RWPE2 (cell line): ENCODE measurements at regions not wholly inside any gene's neighbourhood (a gene's known extent, or its start where the extent isn't known, plus 50 kb on each side); places are given as distances from the start of the nearest gene placed in this dataset.

Experiments
- ATAC-seq: fragments of 200-7000 bp; cut with Tn5 transposase; 3 replicates; pipeline ENCODE4 v1.9.1; 2021; ENCODE audit warnings: low read depth
- DNase-seq: peaks from one replicate; pipeline ENCODE4 v3.0.0-alpha.2; 2020; ENCODE audit warnings: low spot score
- H3K27ac ChIP-seq: fragments of 450-650 bp; 2 replicates; pipeline ENCODE4 v1.5.1; 2017; ENCODE audit warnings: mild to moderate bottlenecking; ENCODE audit not compliant: poor library complexity, severe bottlenecking
- H3K27me3 ChIP-seq: fragments of 250-450 bp; sonication (Bioruptor Pico); 2 replicates; pipeline ENCODE4 v1.5.1; 2021; ENCODE audit warnings: mild to moderate bottlenecking, moderate library complexity; ENCODE audit not compliant: insufficient read depth, poor library complexity, severe bottlenecking
- H3K36me3 ChIP-seq: fragments of 250-450 bp; sonication (Bioruptor Pico); 2 replicates; pipeline ENCODE4 v1.5.1; 2020; ENCODE audit warnings: low read depth, mild to moderate bottlenecking, moderate library complexity
- H3K4me1 ChIP-seq: fragments of 250-450 bp; sonication (Bioruptor Pico); 2 replicates; pipeline ENCODE4 v1.5.1; 2021; ENCODE audit warnings: mild to moderate bottlenecking, moderate library complexity; ENCODE audit not compliant: insufficient read depth, poor library complexity, severe bottlenecking
- H3K4me3 ChIP-seq: fragments of 250-450 bp; sonication (Bioruptor Pico); 2 replicates; pipeline ENCODE4 v1.5.1; 2021; ENCODE audit warnings: mild to moderate bottlenecking, moderate library complexity; ENCODE audit not compliant: severe bottlenecking
- H3K9me3 ChIP-seq: fragments of 250-450 bp; sonication (Bioruptor Pico); 2 replicates; pipeline ENCODE4 v1.5.1; 2021; ENCODE audit warnings: mild to moderate bottlenecking, moderate library complexity; ENCODE audit not compliant: severe bottlenecking
- CTCF ChIP-seq: fragments of 450-650 bp; IDR thresholded peaks from one replicate; pipeline ENCODE4 v1.5.1; 2017; ENCODE audit warnings: mild to moderate bottlenecking, moderate library complexity; ENCODE audit not compliant: poor library complexity, severe bottlenecking

- H3K27ac ChIP-seq, result no peak overlapping the region
- H3K4me3 ChIP-seq, result no peak overlapping the region
- H3K36me3 ChIP-seq, result no peaks in the 10 kb centered on the region
- no peaks in the 10 kb centered on the region for H3K9me3 ChIP-seq
- ATAC-seq (no peak), DNase-seq (no peak)
- no peaks in the 10 kb centered on the region for H3K4me1 ChIP-seq
- no peaks in the 10 kb centered on the region for H3K27me3 ChIP-seq
- no peak for TF ChIP-seq CTCF
Observed at GRCh38 chr13:109483284-109483683, 303.1 kb downstream of the IRS2 start.

GRCh38 chr13:109481040-109481439 lies 305.3 kb downstream of the IRS2 start:
- no peak for DNase-seq
- no peak for TF ChIP-seq CTCF
- H3K4me1 ChIP-seq, result no peaks in the 10 kb centered on the region

GRCh38 chr13:109480011-109480955 lies 306.1 kb downstream of the IRS2 start:
- no peak for TF ChIP-seq CTCF
- ATAC-seq (no peak), DNase-seq (no peak)
- Histone ChIP-seq H3K4me3 (no peak overlapping the region), H3K9me3 (no peaks in the 10 kb centered on the region), H3K4me1 (no peaks in the 10 kb centered on the region), H3K27ac (no peak overlapping the region), H3K36me3 (no peaks in the 10 kb centered on the region), H3K27me3 (no peaks in the 10 kb centered on the region)

More at GRCh38 chr13:109481040-109481439, 305.3 kb downstream of the IRS2 start:
- no peaks in the 10 kb centered on the region for H3K36me3 ChIP-seq
- ATAC-seq, result no peak
- no peak overlapping the region for H3K27ac ChIP-seq
- H3K4me3 ChIP-seq, result no peak overlapping the region
- H3K27me3 ChIP-seq, result no peaks in the 10 kb centered on the region
- H3K9me3 ChIP-seq, result no peaks in the 10 kb centered on the region

GRCh38 chr13:109479534-109479933 lies 306.8 kb downstream of the IRS2 start:
- no peak for TF ChIP-seq CTCF
- Histone ChIP-seq H3K36me3 (no peaks in the 10 kb centered on the region), H3K4me3 (no peak overlapping the region), H3K27ac (no peak overlapping the region), H3K27me3 (no peaks in the 10 kb centered on the region), H3K4me1 (no peaks in the 10 kb centered on the region), H3K9me3 (no peaks in the 10 kb centered on the region)
- no peak for ATAC-seq
- no peak for DNase-seq

GRCh38 chr13:109476001-109476400 lies 310.4 kb downstream of the IRS2 start:
- H3K4me1 ChIP-seq, result no peaks in the 10 kb centered on the region
- no peak for ATAC-seq

More at GRCh38 chr13:109476001-109476400, 310.4 kb downstream of the IRS2 start:
- Histone ChIP-seq H3K4me3 (no peak overlapping the region), H3K27ac (no peak overlapping the region), H3K36me3 (no peaks in the 10 kb centered on the region), H3K27me3 (no peaks in the 10 kb centered on the region), H3K9me3 (no peaks in the 10 kb centered on the region)
- TF ChIP-seq CTCF, result no peak
- no peak for DNase-seq
